ENCODE measurements at regions not wholly inside any gene's neighbourhood (a gene's known extent, or its start where the extent isn't known, plus 50 kb on each side); places are given as distances from the start of the nearest gene placed in this dataset.

DNA sequence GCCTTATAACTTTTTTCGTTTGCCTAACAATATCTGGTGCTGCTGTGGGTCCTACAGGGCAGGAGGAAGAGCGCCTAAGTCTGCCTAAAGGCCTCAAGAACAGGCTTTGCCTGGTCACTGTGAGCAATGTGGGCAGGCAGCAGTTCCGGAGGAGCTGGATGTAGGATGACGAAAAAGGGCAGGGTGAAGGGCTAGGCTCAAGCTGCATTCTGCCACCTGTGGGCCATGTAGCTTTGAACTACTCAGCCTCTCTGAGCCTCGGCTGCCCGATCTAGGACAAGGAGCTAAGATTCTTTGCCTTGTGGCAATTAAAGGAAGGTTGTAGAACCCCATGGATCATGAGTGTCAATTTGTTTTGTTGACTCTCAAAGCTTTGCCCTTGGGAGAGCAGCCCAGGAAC lies 57.1 kb upstream of the MAMLD1 start:
- no peak overlapping the region for H3K4me3 ChIP-seq (ENCODE audit: low read depth, low read length)
- DNase-seq (ENCODE audit: low read depth) = no peak
- no peak for TF ChIP-seq MYC (IDR thresholded peaks at IDR 0.05; ENCODE audit: low read depth, low read length)
- TF ChIP-seq, protein P1, sequence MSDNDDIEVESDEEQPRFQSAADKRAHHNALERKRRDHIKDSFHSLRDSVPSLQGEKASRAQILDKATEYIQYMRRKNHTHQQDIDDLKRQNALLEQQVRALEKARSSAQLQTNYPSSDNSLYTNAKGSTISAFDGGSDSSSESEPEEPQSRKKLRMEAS (IDR thresholded peaks at IDR 0.05; ENCODE audit: low read depth, low read length) = no peak
- TF ChIP-seq POLR2A (IDR thresholded peaks at IDR 0.05; ENCODE audit: extremely low read depth, insufficient read length) = no peak
- TF ChIP-seq, protein P2, sequence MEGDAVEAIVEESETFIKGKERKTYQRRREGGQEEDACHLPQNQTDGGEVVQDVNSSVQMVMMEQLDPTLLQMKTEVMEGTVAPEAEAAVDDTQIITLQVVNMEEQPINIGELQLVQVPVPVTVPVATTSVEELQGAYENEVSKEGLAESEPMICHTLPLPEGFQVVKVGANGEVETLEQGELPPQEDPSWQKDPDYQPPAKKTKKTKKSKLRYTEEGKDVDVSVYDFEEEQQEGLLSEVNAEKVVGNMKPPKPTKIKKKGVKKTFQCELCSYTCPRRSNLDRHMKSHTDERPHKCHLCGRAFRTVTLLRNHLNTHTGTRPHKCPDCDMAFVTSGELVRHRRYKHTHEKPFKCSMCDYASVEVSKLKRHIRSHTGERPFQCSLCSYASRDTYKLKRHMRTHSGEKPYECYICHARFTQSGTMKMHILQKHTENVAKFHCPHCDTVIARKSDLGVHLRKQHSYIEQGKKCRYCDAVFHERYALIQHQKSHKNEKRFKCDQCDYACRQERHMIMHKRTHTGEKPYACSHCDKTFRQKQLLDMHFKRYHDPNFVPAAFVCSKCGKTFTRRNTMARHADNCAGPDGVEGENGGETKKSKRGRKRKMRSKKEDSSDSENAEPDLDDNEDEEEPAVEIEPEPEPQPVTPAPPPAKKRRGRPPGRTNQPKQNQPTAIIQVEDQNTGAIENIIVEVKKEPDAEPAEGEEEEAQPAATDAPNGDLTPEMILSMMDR (IDR thresholded peaks at IDR 0.05; ENCODE audit: low read depth, low read length) = no peak

DNA sequence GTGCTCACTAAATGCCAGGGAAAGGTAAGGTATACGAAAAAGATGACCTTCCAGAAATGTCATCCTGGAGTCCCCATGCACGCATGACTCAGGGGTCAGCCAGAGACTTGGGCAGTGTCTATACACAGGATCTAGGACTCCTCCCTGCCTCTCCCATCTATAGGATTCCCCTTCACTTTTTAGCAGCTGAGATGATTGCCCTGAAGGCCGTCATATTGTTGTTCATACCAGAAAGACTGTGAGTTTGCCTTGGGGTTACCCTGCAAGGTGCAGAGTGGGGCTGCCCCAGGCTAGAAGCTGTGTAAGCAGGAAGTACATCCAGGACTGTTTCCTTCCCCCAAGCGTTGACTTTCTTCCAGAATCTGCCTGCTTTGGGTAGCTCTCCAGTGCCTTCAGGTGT lies 55.1 kb upstream of the MAMLD1 start:
- H3K4me3 ChIP-seq (ENCODE audit: low read depth, low read length) = no peak overlapping the region
- TF ChIP-seq MYC (IDR thresholded peaks at IDR 0.05; ENCODE audit: low read depth, low read length) (no peak), POLR2A (IDR thresholded peaks at IDR 0.05; ENCODE audit: extremely low read depth, insufficient read length) (no peak)
- TF ChIP-seq, protein P2 (IDR thresholded peaks at IDR 0.05; ENCODE audit: low read depth, low read length) = no peak
- TF ChIP-seq, protein P1 (IDR thresholded peaks at IDR 0.05; ENCODE audit: low read depth, low read length) = no peak
- no peak for DNase-seq (ENCODE audit: low read depth)

DNA sequence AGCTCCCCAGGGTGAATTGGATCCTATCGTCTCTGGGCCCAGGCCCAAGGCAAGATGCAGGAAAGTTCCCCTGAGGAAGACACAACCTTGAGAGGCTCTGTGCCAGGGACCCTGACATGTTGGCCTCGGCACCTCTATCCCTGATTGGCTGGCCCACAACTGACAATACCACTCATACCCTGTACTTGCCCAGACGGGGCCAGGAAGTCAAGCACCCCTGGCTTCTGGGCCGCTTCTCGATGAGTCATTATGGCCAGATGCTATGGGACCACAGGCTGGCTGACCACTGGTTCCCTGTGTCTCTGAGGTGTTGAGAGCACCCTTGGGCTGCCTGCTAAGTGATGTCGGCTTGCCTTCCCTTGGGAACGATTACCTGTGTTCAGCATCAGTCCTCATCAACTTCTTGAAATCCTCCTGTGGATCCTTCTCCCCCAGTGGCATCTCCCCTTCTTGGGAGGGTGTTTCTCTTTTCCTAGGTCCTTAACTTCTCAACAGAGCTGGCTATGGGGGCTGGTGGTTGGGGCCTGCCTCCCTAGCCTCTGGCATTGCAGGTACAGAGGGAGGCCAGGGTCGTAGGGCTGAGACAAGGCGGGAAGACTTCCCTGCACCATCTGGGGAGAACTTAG lies 54.5 kb upstream of the MAMLD1 start:
- H3K4me3 ChIP-seq (ENCODE audit: low read depth, low read length) = no peak overlapping the region
- TF ChIP-seq, protein P1 (IDR thresholded peaks at IDR 0.05; ENCODE audit: low read depth, low read length) = no peak
- TF ChIP-seq, protein P2 (IDR thresholded peaks at IDR 0.05; ENCODE audit: low read depth, low read length) = no peak
- no peak for TF ChIP-seq MYC (IDR thresholded peaks at IDR 0.05; ENCODE audit: low read depth, low read length)
- no peak for TF ChIP-seq POLR2A (IDR thresholded peaks at IDR 0.05; ENCODE audit: extremely low read depth, insufficient read length)
- no peak for DNase-seq (ENCODE audit: low read depth)

DNA sequence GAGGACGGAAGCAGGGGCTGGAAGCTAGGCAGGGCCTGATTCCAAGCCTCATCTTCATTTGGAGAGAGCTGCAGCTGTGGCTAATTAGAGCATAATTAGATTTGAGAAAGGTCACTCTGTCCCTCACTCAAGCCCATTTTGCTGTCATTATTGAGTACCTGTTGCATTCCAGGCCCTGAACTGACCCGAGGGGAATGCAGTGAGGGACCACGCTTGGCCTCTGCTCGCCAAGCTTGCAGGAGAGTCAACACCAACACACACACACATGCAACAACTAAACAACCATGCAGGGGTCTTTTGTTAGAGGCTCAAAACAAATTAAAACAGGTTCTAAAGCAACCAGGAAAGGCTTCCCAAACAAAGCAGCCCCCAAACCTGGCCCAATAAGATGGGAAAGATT lies 52.7 kb upstream of the MAMLD1 start:
- no peak for TF ChIP-seq POLR2A (IDR thresholded peaks at IDR 0.05; ENCODE audit: extremely low read depth, insufficient read length)
- TF ChIP-seq, protein P1 (IDR thresholded peaks at IDR 0.05; ENCODE audit: low read depth, low read length) = no peak
- no peak for TF ChIP-seq MYC (IDR thresholded peaks at IDR 0.05; ENCODE audit: low read depth, low read length)
- TF ChIP-seq, protein P2 (IDR thresholded peaks at IDR 0.05; ENCODE audit: low read depth, low read length) = no peak
- DNase-seq (ENCODE audit: low read depth) = no peak
- no peak overlapping the region for H3K4me3 ChIP-seq (ENCODE audit: low read depth, low read length)

DNA sequence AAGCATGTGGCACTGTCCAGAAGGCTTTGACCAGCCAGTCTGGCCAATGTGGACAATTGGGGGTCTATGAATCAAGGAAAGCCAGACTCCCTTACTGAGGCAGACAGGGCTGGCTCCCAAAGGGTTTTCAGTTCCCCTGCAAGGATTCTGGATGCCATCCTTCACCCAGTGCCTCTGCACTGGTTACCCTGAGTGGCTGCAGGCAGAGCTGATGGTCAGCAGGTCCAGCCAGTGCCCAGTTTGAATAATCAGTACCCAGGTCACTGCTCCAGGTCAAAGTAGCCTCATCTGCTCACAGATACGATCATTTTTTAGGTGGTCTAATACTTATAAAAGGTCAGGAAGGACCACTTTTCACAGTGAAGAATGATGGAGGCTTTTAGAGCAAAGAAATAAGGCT lies 52.2 kb upstream of the MAMLD1 start:
- no peak for TF ChIP-seq MYC (IDR thresholded peaks at IDR 0.05; ENCODE audit: low read depth, low read length)
- TF ChIP-seq, protein P1 (IDR thresholded peaks at IDR 0.05; ENCODE audit: low read depth, low read length) = no peak
- no peak for TF ChIP-seq POLR2A (IDR thresholded peaks at IDR 0.05; ENCODE audit: extremely low read depth, insufficient read length)
- TF ChIP-seq, protein P2 (IDR thresholded peaks at IDR 0.05; ENCODE audit: low read depth, low read length) = no peak

More for the DNA sequence above, 52.2 kb upstream of the MAMLD1 start:
- DNase-seq (ENCODE audit: low read depth) = no peak
- H3K4me3 ChIP-seq (ENCODE audit: low read depth, low read length) = no peak overlapping the region
